GM12892 (cell line): ENCODE measurements at regions not wholly inside any gene's neighbourhood (a gene's known extent, or its start where the extent isn't known, plus 50 kb on each side); places are given as distances from the start of the nearest gene placed in this dataset.

ENCODE experiments used
- POLR2A ChIP-seq: IDR thresholded peaks from 2 replicates; pipeline ENCODE4 v1.6.1; 2011; ENCODE audit warnings: low read depth, low read length, control low read depth
- POLR2AphosphoS5 ChIP-seq: IDR thresholded peaks from 2 replicates; pipeline ENCODE4 v1.6.1; 2011; ENCODE audit warnings: low read depth, low read length, control low read depth

GRCh38 chr2:67313536-67313935 is 83.6 kb upstream of the ETAA1 start:
- no peak for TF ChIP-seq POLR2A
- TF ChIP-seq POLR2AphosphoS5: no peak
